ENCODE measurements at regions not wholly inside any gene's neighbourhood (a gene's known extent, or its start where the extent isn't known, plus 50 kb on each side); places are given as distances from the start of the nearest gene placed in this dataset.
"Not testable (repeated sequence)": the region's sequence is repeated elsewhere in the genome, so short reads cannot be mapped to it uniquely, and the experiment has no call there.

- DNase-seq = no peak
These were observed 759.6 kb upstream of the NRXN1 start for GRCh38 chr2:51791496-51791895.

GRCh38 chr2:51790854-51791253, 758.9 kb upstream of the NRXN1 start:
- no peak for DNase-seq

GRCh38 chr2:51789918-51790317, 758.0 kb upstream of the NRXN1 start:
- no peak for DNase-seq

- DNase-seq = peak; percentile 0
These were observed 751.2 kb upstream of the NRXN1 start for GRCh38 chr2:51782921-51783765.

- DNase-seq = no peak
These were observed 749.8 kb upstream of the NRXN1 start for GRCh38 chr2:51781691-51782090.

- DNase-seq = no peak
These were observed 748.4 kb upstream of the NRXN1 start for GRCh38 chr2:51780353-51780752.

- DNase-seq = not testable (repeated sequence)
These were observed 747.8 kb upstream of the NRXN1 start for GRCh38 chr2:51779723-51780122.

GRCh38 chr2:51778806-51779205, 746.9 kb upstream of the NRXN1 start:
- no peak for DNase-seq

- not testable (repeated sequence) for DNase-seq
These were observed 742.7 kb upstream of the NRXN1 start for GRCh38 chr2:51774606-51775005.

- no peak for DNase-seq
These were observed 728.5 kb upstream of the NRXN1 start for GRCh38 chr2:51760441-51760840.

- DNase-seq = no peak
These were observed 726.1 kb upstream of the NRXN1 start for GRCh38 chr2:51758081-51758480.

- DNase-seq = no peak
These were observed 702.2 kb upstream of the NRXN1 start for GRCh38 chr2:51734115-51734514.

- no peak for DNase-seq
These were observed 691.8 kb upstream of the NRXN1 start for GRCh38 chr2:51723691-51724090.

- no peak for DNase-seq
These were observed 690.4 kb upstream of the NRXN1 start for GRCh38 chr2:51722311-51722710.

- no peak for DNase-seq
These were observed 688.9 kb upstream of the NRXN1 start for GRCh38 chr2:51720826-51721225.

GRCh38 chr2:51718881-51719280, 686.9 kb upstream of the NRXN1 start:
- DNase-seq = no peak

- no peak for DNase-seq
These were observed 685.4 kb upstream of the NRXN1 start for GRCh38 chr2:51717312-51717711.

GRCh38 chr2:51711766-51712165, 679.8 kb upstream of the NRXN1 start:
- no peak for DNase-seq

GRCh38 chr2:51710222-51710621, 678.3 kb upstream of the NRXN1 start:
- DNase-seq = peak; percentile 6

GRCh38 chr2:51707625-51708024, 675.7 kb upstream of the NRXN1 start:
- DNase-seq = no peak

- no peak for DNase-seq
These were observed 674.3 kb upstream of the NRXN1 start for GRCh38 chr2:51706220-51706619.

- DNase-seq = no peak
These were observed 673.5 kb upstream of the NRXN1 start for GRCh38 chr2:51705417-51705816.

GRCh38 chr2:51698021-51698420, 666.1 kb upstream of the NRXN1 start:
- no peak for DNase-seq

- no peak for DNase-seq
These were observed 665.2 kb upstream of the NRXN1 start for GRCh38 chr2:51697095-51697494.

- no peak for DNase-seq
These were observed 663.6 kb upstream of the NRXN1 start for GRCh38 chr2:51695531-51695930.
